ENCODE measurements at regions not wholly inside any gene's neighbourhood (a gene's known extent, or its start where the extent isn't known, plus 50 kb on each side); places are given as distances from the start of the nearest gene placed in this dataset.

DNA sequence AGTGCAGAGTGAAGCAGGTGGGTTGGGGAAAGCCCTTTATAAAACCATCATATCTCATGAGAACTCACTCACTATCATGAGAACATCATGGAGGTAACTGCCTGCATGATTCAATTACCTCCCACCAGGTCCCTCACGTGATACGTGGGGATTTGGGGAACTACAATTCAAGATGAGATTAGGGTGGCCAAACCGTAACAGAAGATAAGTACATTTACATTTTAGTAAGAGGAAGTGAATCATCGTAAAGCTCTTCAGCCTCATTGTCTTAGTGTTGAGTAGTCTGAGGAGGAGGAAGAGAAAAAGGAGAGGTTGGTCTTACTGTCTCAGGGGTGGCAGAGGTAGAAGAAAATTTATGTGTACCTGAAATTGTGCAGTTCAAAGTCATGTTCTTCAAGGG is 1053.4 kb upstream of the ADGRL4 start:
- TF ChIP-seq YY1 (IDR thresholded peaks at IDR 0.05; ENCODE audit: insufficient read depth, insufficient read length) (no peak), ZNF274 (IDR thresholded peaks at IDR 0.05; ENCODE audit: low read depth, low read length) (no peak)
